ENCODE measurements at regions not wholly inside any gene's neighbourhood (a gene's known extent, or its start where the extent isn't known, plus 50 kb on each side); places are given as distances from the start of the nearest gene placed in this dataset.

GRCh38 chr3:117763561-117763960, 1054.0 kb downstream of the TUSC7 start:
- no peak overlapping the region for H3K4me3 ChIP-seq
- H3K27ac ChIP-seq = no peak overlapping the region
- TF ChIP-seq POLR2A (IDR thresholded peaks at IDR 0.05) (no peak), CTCF (IDR thresholded peaks at IDR 0.05) (no peak)
- DNase-seq = no peak
- no peaks in the 10 kb centered on the region for H3K4me1 ChIP-seq
- H3K36me3 ChIP-seq = no peaks in the 10 kb centered on the region
- H3K9me3 ChIP-seq = no peaks in the 10 kb centered on the region
- H3K27me3 ChIP-seq = no peaks in the 10 kb centered on the region

- no peaks in the 10 kb centered on the region for H3K27me3 ChIP-seq
- no peaks in the 10 kb centered on the region for H3K36me3 ChIP-seq
- H3K4me1 ChIP-seq = no peaks in the 10 kb centered on the region
- H3K4me3 ChIP-seq = no peak overlapping the region
- DNase-seq = no peak
- no peak overlapping the region for H3K27ac ChIP-seq
- TF ChIP-seq POLR2A (IDR thresholded peaks at IDR 0.05) = no peak
- no peak for TF ChIP-seq CTCF (IDR thresholded peaks at IDR 0.05)
- H3K9me3 ChIP-seq = no peaks in the 10 kb centered on the region
These were observed 1059.0 kb downstream of the TUSC7 start for GRCh38 chr3:117768581-117768980.

GRCh38 chr3:117774130-117774529, 1064.6 kb downstream of the TUSC7 start:
- no peak for DNase-seq
- no peaks in the 10 kb centered on the region for H3K36me3 ChIP-seq
- H3K9me3 ChIP-seq = no peaks in the 10 kb centered on the region
- no peaks in the 10 kb centered on the region for H3K27me3 ChIP-seq
- TF ChIP-seq POLR2A (IDR thresholded peaks at IDR 0.05) = no peak
- TF ChIP-seq CTCF (IDR thresholded peaks at IDR 0.05) = no peak
- no peaks in the 10 kb centered on the region for H3K4me1 ChIP-seq
- H3K4me3 ChIP-seq = no peak overlapping the region
- H3K27ac ChIP-seq = no peak overlapping the region

GRCh38 chr3:117786349-117786748, 1076.8 kb downstream of the TUSC7 start:
- no peaks in the 10 kb centered on the region for H3K9me3 ChIP-seq
- DNase-seq = no peak
- H3K27me3 ChIP-seq = no peaks in the 10 kb centered on the region
- no peaks in the 10 kb centered on the region for H3K36me3 ChIP-seq
- H3K4me1 ChIP-seq = no peaks in the 10 kb centered on the region
- TF ChIP-seq CTCF (IDR thresholded peaks at IDR 0.05) = no peak
- no peak for TF ChIP-seq POLR2A (IDR thresholded peaks at IDR 0.05)
- no peak overlapping the region for H3K27ac ChIP-seq
- H3K4me3 ChIP-seq = no peak overlapping the region

- H3K4me1 ChIP-seq = no peaks in the 10 kb centered on the region
- no peaks in the 10 kb centered on the region for H3K9me3 ChIP-seq
- TF ChIP-seq POLR2A (IDR thresholded peaks at IDR 0.05) (no peak), CTCF (IDR thresholded peaks at IDR 0.05) (no peak)
- H3K27ac ChIP-seq = no peak overlapping the region
- DNase-seq = no peak
- H3K36me3 ChIP-seq = no peaks in the 10 kb centered on the region
- H3K27me3 ChIP-seq = no peaks in the 10 kb centered on the region
- no peak overlapping the region for H3K4me3 ChIP-seq
These were observed 1078.5 kb downstream of the TUSC7 start for GRCh38 chr3:117788061-117788460.

- Histone ChIP-seq H3K4me1 (no peaks in the 10 kb centered on the region), H3K27me3 (no peaks in the 10 kb centered on the region), H3K4me3 (no peak overlapping the region), H3K9me3 (no peaks in the 10 kb centered on the region), H3K27ac (no peak overlapping the region), H3K36me3 (no peaks in the 10 kb centered on the region)
- no peak for DNase-seq
- no peak for TF ChIP-seq CTCF (IDR thresholded peaks at IDR 0.05)
These were observed 1078.9 kb downstream of the TUSC7 start for GRCh38 chr3:117788506-117788905.

All from Peyer's patch (tissue), 4 donors.